Activated CD4-positive, CD25-positive, alpha-beta regulatory T cell (primary cell): ENCODE measurements at regions not wholly inside any gene's neighbourhood (a gene's known extent, or its start where the extent isn't known, plus 50 kb on each side); places are given as distances from the start of the nearest gene placed in this dataset.

Experiments used
- DNase-seq, 4 experiments: peaks; one replicate each; lab custom pipeline; 2025; lab: John Stamatoyannopoulos, UW

DNA sequence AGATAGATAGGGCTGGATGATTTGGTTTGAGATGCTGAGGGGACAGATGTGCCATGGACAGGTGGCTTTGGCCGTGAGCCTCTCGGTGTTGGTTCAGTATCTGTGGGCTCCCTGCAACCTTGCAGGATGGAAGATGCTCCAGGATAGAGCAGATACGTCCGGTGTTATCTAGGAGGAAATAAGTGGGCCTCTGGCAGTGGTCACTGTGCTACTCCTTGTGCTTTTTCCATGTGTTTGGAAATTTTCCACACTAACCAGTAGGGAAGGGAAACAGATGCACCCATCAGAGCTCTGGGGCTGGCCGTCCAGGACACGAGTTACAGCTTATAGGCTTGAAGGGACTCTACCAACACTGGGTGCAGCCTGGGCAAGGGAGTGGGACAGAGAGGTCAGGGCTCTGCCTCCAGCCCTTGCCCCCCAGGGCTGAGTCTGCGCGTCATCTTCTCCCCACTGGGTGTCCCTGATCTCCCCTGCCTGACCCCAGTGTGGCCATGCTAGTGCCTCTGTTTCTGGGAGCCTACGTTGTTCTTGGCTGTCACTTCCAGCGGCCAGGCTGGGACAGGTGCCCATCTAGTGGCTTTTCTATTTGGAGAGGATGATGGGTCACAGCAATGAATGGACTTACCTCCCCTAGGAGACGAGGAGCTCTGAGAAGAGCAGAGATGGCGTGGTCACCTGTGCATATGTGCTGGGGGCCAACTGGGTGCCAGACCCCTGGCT lies 166.9 kb downstream of the SEC14L1 start:
- no peak for DNase-seq

DNA sequence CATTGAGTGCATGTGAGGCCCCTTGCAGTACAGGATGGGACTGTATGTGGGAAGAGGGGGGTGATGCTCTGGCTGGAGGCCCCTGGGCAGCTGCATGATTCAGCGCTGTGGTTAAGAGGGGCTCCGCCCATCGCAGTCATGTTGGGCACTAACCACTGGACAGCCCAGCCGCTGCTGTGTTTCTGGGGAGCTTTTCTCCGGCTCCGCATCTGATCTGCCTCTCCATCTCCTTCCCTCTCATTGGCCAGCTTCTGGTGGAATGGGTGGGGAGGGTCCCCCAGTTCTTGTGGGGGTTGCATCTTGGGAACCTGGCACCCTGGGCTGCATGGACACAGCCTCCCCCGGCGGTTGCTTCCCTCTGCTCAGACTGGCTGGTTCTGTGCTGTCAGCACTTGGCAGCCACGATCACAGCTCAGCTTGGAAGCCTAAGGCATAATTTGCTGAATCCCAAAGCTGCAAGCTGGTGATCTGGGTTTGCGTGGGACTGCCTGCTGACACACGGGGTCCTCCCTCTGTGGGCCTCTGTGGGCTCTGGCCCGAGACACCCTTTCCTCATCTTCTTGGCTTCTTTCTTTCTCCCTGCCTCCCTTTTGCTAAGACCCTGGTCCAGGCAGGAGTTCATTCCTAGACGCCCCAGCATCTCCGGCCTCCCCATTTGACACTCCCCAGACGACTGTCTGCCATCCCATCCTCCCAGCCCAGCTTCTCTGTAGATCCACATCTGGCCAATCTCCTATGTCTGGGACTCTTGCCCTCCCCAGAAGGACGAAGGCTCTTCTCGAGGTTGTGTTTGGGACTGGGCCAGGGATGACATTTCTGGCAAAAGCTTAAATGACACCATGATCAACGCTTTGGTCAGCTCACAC lies 168.3 kb downstream of the SEC14L1 start:
- no peak for DNase-seq

GRCh38 chr17:77310336-77310735 lies 169.6 kb downstream of the SEC14L1 start:
- no peak for DNase-seq

- DNase-seq: no peak
These were observed 170.7 kb downstream of the SEC14L1 start for GRCh38 chr17:77311371-77311981.

- DNase-seq: no peak
These were observed 171.4 kb downstream of the SEC14L1 start for GRCh38 chr17:77312061-77312701.

DNA sequence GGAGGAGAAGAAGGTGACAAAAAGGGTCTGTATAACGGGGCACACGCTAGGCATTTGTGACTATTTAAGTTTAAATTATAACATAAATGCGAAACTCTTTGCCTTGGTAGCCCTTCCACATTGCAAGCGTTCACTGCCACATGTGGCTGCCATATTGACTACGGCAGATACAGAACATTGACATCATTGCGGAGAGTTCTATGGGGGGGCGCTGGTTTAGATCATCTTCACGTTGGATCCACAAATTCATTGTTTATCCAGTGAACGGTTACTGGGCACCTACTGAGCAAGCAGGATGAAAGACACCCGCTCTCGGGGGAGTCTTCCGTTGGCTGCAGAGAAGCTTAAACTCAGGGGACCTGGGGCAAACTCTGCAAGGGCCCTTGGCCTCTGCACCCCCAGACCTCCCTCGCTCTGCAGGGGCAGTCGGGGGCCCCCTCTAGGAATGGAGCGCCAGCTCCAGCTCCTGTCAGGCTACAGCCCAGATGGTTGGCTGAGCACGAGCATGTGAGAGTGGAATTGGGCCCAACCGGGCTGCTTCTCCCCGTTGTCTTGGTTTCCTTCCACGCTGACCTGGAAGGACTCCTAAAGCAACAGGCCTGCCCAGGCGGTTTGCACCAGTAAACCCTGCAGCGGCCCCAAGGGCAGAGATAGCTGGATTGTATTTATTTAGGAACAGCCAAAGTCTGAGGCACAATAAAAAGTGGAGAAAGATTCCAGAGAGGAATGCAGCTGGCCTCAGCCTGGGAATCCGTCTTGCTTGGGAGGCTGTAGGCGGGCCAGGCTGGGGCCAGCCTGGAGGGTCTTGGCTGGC lies 172.2 kb downstream of the SEC14L1 start:
- DNase-seq: no peak

- DNase-seq: no peak
These were observed 173.1 kb downstream of the SEC14L1 start for GRCh38 chr17:77313831-77314230.

GRCh38 chr17:77314601-77315000 lies 173.8 kb downstream of the SEC14L1 start:
- no peak for DNase-seq

GRCh38 chr17:77315010-77315409 lies 174.2 kb downstream of the SEC14L1 start:
- DNase-seq: no peak

- no peak for DNase-seq
These were observed 174.9 kb downstream of the SEC14L1 start for GRCh38 chr17:77315551-77316190.

- DNase-seq: no peak
These were observed 175.4 kb downstream of the SEC14L1 start for GRCh38 chr17:77316191-77316641.

GRCh38 chr17:77316651-77317050 lies 175.9 kb downstream of the SEC14L1 start:
- no peak for DNase-seq

DNA sequence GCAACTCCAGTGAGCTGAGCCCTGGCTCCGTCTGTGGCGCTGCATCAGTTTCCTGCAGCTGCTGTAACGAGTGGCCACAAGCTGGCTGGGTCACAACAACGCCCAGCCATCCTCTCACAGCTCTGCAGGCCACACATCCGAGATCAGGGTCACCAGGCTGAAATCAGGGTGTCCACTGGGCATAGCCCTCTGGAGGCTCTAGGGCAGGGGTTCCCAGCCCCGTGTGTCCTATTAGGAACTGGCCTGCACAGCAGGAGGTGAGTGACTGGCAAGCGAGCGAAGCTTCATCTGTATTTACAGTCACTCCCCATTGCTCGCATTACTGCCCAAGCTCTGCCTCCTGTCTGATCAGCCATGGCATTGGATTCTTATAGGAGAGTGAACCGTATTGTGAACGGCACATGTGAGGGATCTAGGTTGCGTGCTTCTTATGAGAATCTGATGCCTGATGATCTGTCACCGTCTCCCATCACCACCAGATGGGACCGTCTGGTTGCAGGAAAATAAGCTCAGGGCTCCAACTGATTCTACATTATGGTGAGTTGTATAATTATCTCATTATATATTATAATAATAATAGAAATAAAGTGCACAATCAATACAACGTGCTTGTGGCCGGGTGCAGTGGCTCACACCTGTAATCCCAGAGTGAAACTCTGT lies 176.5 kb downstream of the SEC14L1 start:
- no peak for DNase-seq

DNA sequence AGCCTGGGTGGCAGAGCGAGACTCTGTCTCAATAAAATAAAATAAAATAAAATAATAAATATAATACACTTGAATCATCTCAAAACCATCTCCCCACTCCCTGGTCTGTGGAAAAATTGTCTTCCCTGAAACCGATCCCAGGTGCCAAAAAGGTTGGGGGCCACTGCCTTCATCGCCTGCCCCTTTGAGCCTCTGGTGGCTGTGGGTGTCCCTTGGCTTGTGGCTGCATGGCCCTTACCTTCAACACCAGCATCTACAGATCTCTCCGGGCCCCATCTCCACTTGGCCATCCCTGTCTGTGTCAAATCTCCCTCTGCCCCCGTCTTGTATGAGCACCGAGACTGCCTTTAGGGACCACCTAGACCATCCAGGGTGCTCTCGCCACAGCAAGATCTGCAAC lies 177.3 kb downstream of the SEC14L1 start:
- no peak for DNase-seq

- DNase-seq: no peak
These were observed 177.9 kb downstream of the SEC14L1 start for GRCh38 chr17:77318491-77319210.

GRCh38 chr17:77319211-77320043 lies 178.7 kb downstream of the SEC14L1 start:
- peak in 2 of 4 experiments; percentile 22 to 28 for DNase-seq

GRCh38 chr17:77320044-77320440 lies 179.3 kb downstream of the SEC14L1 start:
- no peak for DNase-seq

- no peak for DNase-seq
These were observed 179.9 kb downstream of the SEC14L1 start for GRCh38 chr17:77320485-77321256.
